ENCODE measurements at regions not wholly inside any gene's neighbourhood (a gene's known extent, or its start where the extent isn't known, plus 50 kb on each side); places are given as distances from the start of the nearest gene placed in this dataset.

DNA sequence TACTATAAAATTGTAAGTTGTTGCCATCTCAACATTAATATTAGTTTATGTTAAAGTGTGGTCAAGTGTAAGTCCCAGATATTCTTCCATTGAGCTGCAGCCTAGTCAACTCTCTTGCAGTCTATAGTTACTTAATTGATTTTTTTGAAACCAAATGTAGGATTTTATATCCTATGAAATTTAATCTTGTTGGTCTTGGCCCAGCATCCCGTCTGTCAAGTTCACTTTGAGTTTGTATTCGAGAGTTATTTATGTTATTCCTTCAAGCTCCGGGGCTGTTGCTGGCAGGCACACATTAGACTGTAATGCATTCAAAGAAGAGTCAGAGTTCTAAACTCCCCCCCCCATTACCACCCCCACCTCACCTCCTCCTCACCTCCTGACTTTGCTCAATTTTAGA is 71.0 kb upstream of the SPACA1 start:
- no peak for TF ChIP-seq POLR2A (IDR thresholded peaks at IDR 0.05; ENCODE audit: low read length)
- TF ChIP-seq GATA1 (IDR thresholded peaks at IDR 0.05; ENCODE audit: low read depth, low read length) = no peak

Data from erythroblast (primary cell).